GM13976 (cell line): ENCODE measurements at regions not wholly inside any gene's neighbourhood (a gene's known extent, or its start where the extent isn't known, plus 50 kb on each side); places are given as distances from the start of the nearest gene placed in this dataset.

ENCODE experiments used
- DNase-seq: peaks from one replicate; pipeline ENCODE4 v3.0.0; 2012; ENCODE audit warnings: low spot score
- CTCF ChIP-seq: IDR thresholded peaks from 2 replicates; pipeline ENCODE4 v1.5.1; 2012; ENCODE audit warnings: borderline replicate concordance, mild to moderate bottlenecking; ENCODE audit not compliant: insufficient read depth; ENCODE audit errors: extremely low read depth, missing control alignments, control extremely low read depth
- in situ Hi-C: fragments of 300-500 bp; cut with MboI; formaldehyde crosslinking; loops from one replicate; pipeline ENCODE4 v1.12.0; 2022; ENCODE audit warnings: low sequenced_read_pairs, mixed read lengths, inconsistent platforms; ENCODE audit not compliant: unreplicated experiment

- no peak for TF ChIP-seq CTCF
- DNase-seq = no peak
- in situ Hi-C loops = no loop called here
These were observed 475.4 kb downstream of the NLGN4X start for GRCh38 chrX:5753291-5753690.

GRCh38 chrX:5752831-5753230, 475.8 kb downstream of the NLGN4X start:
- TF ChIP-seq CTCF = no peak
- no peak for DNase-seq
- in situ Hi-C loops = no loop called here

- no peak for DNase-seq
- TF ChIP-seq CTCF = no peak
- in situ Hi-C loops = no loop called here
These were observed 480.0 kb downstream of the NLGN4X start for GRCh38 chrX:5748586-5749150.

- in situ Hi-C loops = no loop called here
These were observed 482.4 kb downstream of the NLGN4X start for GRCh38 chrX:5746231-5746630.

GRCh38 chrX:5733501-5733900, 495.2 kb downstream of the NLGN4X start:
- no peak for TF ChIP-seq CTCF
- no peak for DNase-seq
- in situ Hi-C loops = no loop called here

More at GRCh38 chrX:5746231-5746630, 482.4 kb downstream of the NLGN4X start:
- no peak for TF ChIP-seq CTCF
- DNase-seq = no peak

GRCh38 chrX:5730556-5730955, 498.1 kb downstream of the NLGN4X start:
- no peak for TF ChIP-seq CTCF
- DNase-seq = no peak
- in situ Hi-C loops = no loop called here
